ENCODE measurements at regions not wholly inside any gene's neighbourhood (a gene's known extent, or its start where the extent isn't known, plus 50 kb on each side); places are given as distances from the start of the nearest gene placed in this dataset.

DNA sequence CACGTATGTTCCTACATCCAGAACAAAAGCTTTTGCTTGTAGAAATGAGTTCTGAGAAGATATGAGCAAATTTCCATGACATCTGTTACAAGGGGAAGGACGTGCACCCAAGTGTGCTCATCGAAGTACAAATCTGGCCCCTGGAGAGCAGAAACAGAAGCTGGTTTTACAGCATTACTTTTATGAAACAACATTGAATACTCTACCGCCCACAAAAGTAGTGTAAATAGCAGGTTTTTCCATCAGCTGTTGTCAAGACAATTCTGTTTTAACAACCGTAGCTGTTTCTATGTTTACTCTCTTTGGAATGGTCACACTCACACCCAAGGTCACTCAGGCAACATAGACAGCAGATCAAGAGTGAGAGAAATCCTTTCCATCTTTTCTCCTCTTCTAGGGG, 114.2 kb upstream of the SSTR4 start:
- H3K27me3 ChIP-seq (ENCODE audit: insufficient read depth in 3 of 3, low read length in 2 of 3), result peaks cover 0 to 5% (median 0%) of the 10 kb centered on the region in 3 donors
- no peak overlapping the region for H3K4me3 ChIP-seq
- no peaks in the 10 kb centered on the region for H3K4me1 ChIP-seq
- no peak for ATAC-seq
- H3K27ac ChIP-seq, result no peak overlapping the region
- no peak for DNase-seq
- no peaks in the 10 kb centered on the region for H3K36me3 ChIP-seq (ENCODE audit: insufficient read depth in 1 of 2, low read depth in 1 of 2)
- TF ChIP-seq CTCF (IDR thresholded peaks at IDR 0.05), result no peak
- intact Hi-C loops (cut with DNase I), result no loop called here
- WGBS, 3 donors, result 34 to 60% (median 42%) methylated on average over 5 of the region's 5 CpGs
- H3K9me3 ChIP-seq, result no peaks in the 10 kb centered on the region

GRCh38 chr20:22921595-22922421, 113.3 kb upstream of the SSTR4 start:
- no peaks in the 10 kb centered on the region for H3K4me1 ChIP-seq
- intact Hi-C loops (cut with DNase I), result no loop called here
- no peak for TF ChIP-seq CTCF (IDR thresholded peaks at IDR 0.05)
- WGBS, 3 donors, result 54 to 76% (median 63%) methylated on average over 7 of the region's 7 CpGs
- ATAC-seq, result no peak
- peaks cover 0 to 5% (median 0%) of the 10 kb centered on the region in 3 donors for H3K27me3 ChIP-seq (ENCODE audit: insufficient read depth in 3 of 3, low read length in 2 of 3)
- H3K9me3 ChIP-seq, result no peaks in the 10 kb centered on the region
- no peak overlapping the region for H3K27ac ChIP-seq
- H3K36me3 ChIP-seq (ENCODE audit: insufficient read depth in 1 of 2, low read depth in 1 of 2), result no peaks in the 10 kb centered on the region
- DNase-seq, result no peak
- H3K4me3 ChIP-seq, result no peak overlapping the region

DNA sequence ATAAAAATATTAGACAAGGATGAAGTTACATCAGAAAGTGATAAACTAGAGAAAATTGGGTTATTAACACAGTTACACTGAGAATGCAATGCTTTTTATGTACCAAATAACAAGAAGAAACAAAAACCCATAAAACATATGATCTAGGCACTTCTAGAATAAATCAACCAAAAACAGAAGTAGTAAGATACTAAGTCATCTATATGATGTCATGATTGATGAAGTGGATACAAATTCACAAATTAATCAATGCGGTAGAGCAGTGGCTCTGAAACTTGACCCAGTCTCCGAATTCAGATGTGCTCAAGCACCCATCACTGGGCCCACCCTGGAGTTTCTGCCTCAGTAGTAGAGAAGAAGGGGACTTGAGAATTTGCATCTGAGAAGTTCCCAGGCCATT, 112.1 kb upstream of the SSTR4 start:
- Histone ChIP-seq H3K9me3 (no peaks in the 10 kb centered on the region), H3K27me3 (ENCODE audit: insufficient read depth in 3 of 3, low read length in 2 of 3) (peaks cover 0 to 5% (median 0%) of the 10 kb centered on the region in 3 donors), H3K27ac (no peak overlapping the region), H3K4me1 (no peaks in the 10 kb centered on the region), H3K36me3 (ENCODE audit: insufficient read depth in 1 of 2, low read depth in 1 of 2) (no peaks in the 10 kb centered on the region), H3K4me3 (no peak overlapping the region)
- intact Hi-C loops (cut with DNase I), result no loop called here
- WGBS, 3 donors, result 80 to 98% (median 94%) methylated on average over 2 of the region's 2 CpGs
- ATAC-seq, result no peak
- DNase-seq, result no peak
- no peak for TF ChIP-seq CTCF (IDR thresholded peaks at IDR 0.05)

- WGBS, 3 donors, result 63 to 75% (median 64%) methylated on average over 4 of the region's 4 CpGs
- Histone ChIP-seq H3K9me3 (no peaks in the 10 kb centered on the region), H3K4me3 (no peak overlapping the region), H3K4me1 (no peaks in the 10 kb centered on the region), H3K27ac (no peak overlapping the region), H3K27me3 (ENCODE audit: insufficient read depth in 3 of 3, low read length in 2 of 3) (peaks cover 0 to under 1% (median 0%) of the 10 kb centered on the region in 3 donors), H3K36me3 (ENCODE audit: insufficient read depth in 1 of 2, low read depth in 1 of 2) (no peaks in the 10 kb centered on the region)
- no peak for DNase-seq
- ATAC-seq, result no peak
- no peak for TF ChIP-seq CTCF (IDR thresholded peaks at IDR 0.05)
- intact Hi-C loops (cut with DNase I), result no loop called here
These were observed 110.9 kb upstream of the SSTR4 start for GRCh38 chr20:22924046-22924737.

Measured in psoas muscle (tissue), 7 donors.